Neural cell (in vitro differentiated cells): ENCODE measurements at regions not wholly inside any gene's neighbourhood (a gene's known extent, or its start where the extent isn't known, plus 50 kb on each side); places are given as distances from the start of the nearest gene placed in this dataset.

Source experiments
- CTCF ChIP-seq: fragments of 450-650 bp; IDR thresholded peaks from 2 replicates; pipeline ENCODE4 v1.5.1; 2014; ENCODE audit warnings: antibody characterized with exemption, mild to moderate bottlenecking, moderate library complexity; ENCODE audit not compliant: poor library complexity, severe bottlenecking
- EP300 ChIP-seq: fragments of 450-650 bp; conservative IDR thresholded peaks from 2 replicates; pipeline ENCODE4 v1.6.1; 2014; ENCODE audit warnings: antibody characterized with exemption, mild to moderate bottlenecking, moderate library complexity; ENCODE audit not compliant: poor library complexity, severe bottlenecking
- EZH2 ChIP-seq: fragments of 200-600, 300-800 bp; shearing (Covaris generic), sonication (generic); IDR thresholded peaks from 2 replicates; pipeline ENCODE4 v1.6.1; 2014; ENCODE audit warnings: antibody characterized with exemption, low read length, borderline replicate concordance, mild to moderate bottlenecking; ENCODE audit not compliant: insufficient read depth, poor library complexity, severe bottlenecking
- MXI1 ChIP-seq: fragments of 450-650 bp; conservative IDR thresholded peaks from 2 replicates; pipeline ENCODE4 v1.6.1; 2014; ENCODE audit warnings: antibody characterized with exemption, mild to moderate bottlenecking; ENCODE audit not compliant: poor library complexity, severe bottlenecking
- POLR2AphosphoS5 ChIP-seq: IDR thresholded peaks from 2 replicates; pipeline ENCODE4 v1.6.1; 2012
- REST ChIP-seq: IDR thresholded peaks from 2 replicates; pipeline ENCODE4 v1.6.1; 2012; ENCODE audit warnings: borderline replicate concordance

- TF ChIP-seq CTCF (peak; percentile 31), EZH2 (no peak), REST (no peak), POLR2AphosphoS5 (no peak), EP300 (no peak), MXI1 (no peak)
These were observed 267.6 kb upstream of the OR4E1 start for GRCh38 chr14:21940887-21941856.
